ENCODE measurements at regions not wholly inside any gene's neighbourhood (a gene's known extent, or its start where the extent isn't known, plus 50 kb on each side); places are given as distances from the start of the nearest gene placed in this dataset.

- Histone ChIP-seq H3K79me2 (ENCODE audit: control insufficient read depth, insufficient read depth, low read length) (no peaks in the 10 kb centered on the region), H3K9ac (ENCODE audit: insufficient read depth in 1 of 2, low read depth in 2 of 2, low read length in 2 of 2) (no peak overlapping the region), H4K20me1 (replicated peaks; ENCODE audit: control insufficient read depth, insufficient read depth, low read length) (no peaks in the 10 kb centered on the region), H3K36me3 (ENCODE audit: control insufficient read depth, insufficient read depth, low read length) (no peaks in the 10 kb centered on the region), H3K27me3 (ENCODE audit: control insufficient read depth in 2 of 2, insufficient read depth in 2 of 2, low read length in 2 of 2) (no peaks in the 10 kb centered on the region), H3K27ac (ENCODE audit: extremely low read depth, low read depth, low read length) (no peak overlapping the region), H3K4me1 (replicated peaks in 1 of 2; ENCODE audit: control insufficient read depth in 2 of 2, insufficient read depth in 2 of 2, low read length in 2 of 2) (no peaks in the 10 kb centered on the region), H3K9me3 (replicated peaks; ENCODE audit: control insufficient read depth, insufficient read depth, low read depth, low read length) (no peaks in the 10 kb centered on the region), H2AFZ (ENCODE audit: low read depth, low read length) (no peak overlapping the region), H3K9me1 (ENCODE audit: control insufficient read depth, insufficient read depth, low read length) (no peaks in the 10 kb centered on the region), H3K4me2 (ENCODE audit: insufficient read depth, low read length) (no peak overlapping the region), H3K4me3 (no peak overlapping the region)
- no peak for ATAC-seq
- in situ Hi-C loops (cut with MboI) (no loop called here), intact Hi-C loops (cut with micrococcal nuclease) (no loop called here)
- FAIRE-seq, result no peak
- BruUV-seq (replicated peaks), result no TSS peak
- no peak for DNase-seq (ENCODE audit: extremely low read depth in 1 of 4, low spot score in 3 of 4)
- CTCF ChIA-PET (ENCODE audit: low intra/inter-chr PET ratio), result no interaction called here
- POLR2A ChIA-PET, result no interaction called here
- WGBS (ENCODE audit: insufficient coverage, low coverage, missing lambda C conversion rate), result 0% methylated on average over 2 of the region's 2 CpGs
- TF ChIP-seq USF2 (CRISPR knock-in tag; IDR thresholded peaks at IDR 0.05) (no peak), HDAC3 (IDR thresholded peaks at IDR 0.05; ENCODE audit: borderline replicate concordance, partially characterized antibody) (no peak), ZNF318 (IDR thresholded peaks at IDR 0.05; ENCODE audit: borderline replicate concordance in 1 of 2, low read depth in 1 of 2) (no peak), SRSF9 (IDR thresholded peaks at IDR 0.05; ENCODE audit: borderline replicate concordance, low read depth, low read length) (no peak), TGIF2 (CRISPR knock-in tag; IDR thresholded peaks at IDR 0.05) (no peak), BRF1 (IDR thresholded peaks at IDR 0.05; ENCODE audit: borderline replicate concordance, extremely low read depth, insufficient read length) (no peak), FOXJ2 (tag; IDR thresholded peaks at IDR 0.05) (no peak), KLF6 (CRISPR knock-in tag; IDR thresholded peaks at IDR 0.05; ENCODE audit: borderline replicate concordance) (no peak), GTF2A2 (tag; IDR thresholded peaks at IDR 0.05) (no peak), ZKSCAN1 (IDR thresholded peaks at IDR 0.05; ENCODE audit: low read depth, low read length) (no peak), ELF1 (tag; IDR thresholded peaks at IDR 0.05) (no peak), E2F6 (IDR thresholded peaks at IDR 0.05; ENCODE audit: borderline replicate concordance in 1 of 2, extremely low read depth in 1 of 2, insufficient read depth in 1 of 2, insufficient read length in 1 of 2, low read depth in 1 of 2, low read length in 1 of 2, poor library complexity in 1 of 2, severe bottlenecking in 1 of 2) (no peak)
Observed at GRCh38 chr6:66232890-66233289, 525.9 kb upstream of the EYS start.

Measured in K562 (cell line).